Endothelial cell (in vitro differentiated cells): ENCODE measurements at regions not wholly inside any gene's neighbourhood (a gene's known extent, or its start where the extent isn't known, plus 50 kb on each side); places are given as distances from the start of the nearest gene placed in this dataset.

Experiments used
- DNase-seq: peaks from one replicate; pipeline ENCODE4 v3.0.0; 2021; ENCODE audit warnings: low spot score
- H3K27ac Mint-ChIP-seq: one replicate; pipeline ENCODE4 v1.8.0; 2021; ENCODE audit warnings: mixed read lengths, inconsistent platforms; ENCODE audit not compliant: unreplicated experiment
- H3K27me3 Mint-ChIP-seq: one replicate; pipeline ENCODE4 v1.8.0; 2021; ENCODE audit warnings: mild to moderate bottlenecking, moderate library complexity, mixed read lengths, inconsistent platforms; ENCODE audit not compliant: unreplicated experiment
- H3K36me3 Mint-ChIP-seq: one replicate; pipeline ENCODE4 v1.8.0; 2021; ENCODE audit warnings: mild to moderate bottlenecking, low read depth, mixed read lengths, inconsistent platforms; ENCODE audit not compliant: unreplicated experiment
- H3K4me1 Mint-ChIP-seq: one replicate; pipeline ENCODE4 v1.8.0; 2021; ENCODE audit warnings: mild to moderate bottlenecking, mixed read lengths, inconsistent platforms; ENCODE audit not compliant: unreplicated experiment
- H3K4me3 Mint-ChIP-seq: one replicate; pipeline ENCODE4 v1.8.0; 2021; ENCODE audit warnings: mild to moderate bottlenecking, mixed read lengths, inconsistent platforms; ENCODE audit not compliant: unreplicated experiment
- H3K9me3 Mint-ChIP-seq: one replicate; pipeline ENCODE4 v1.8.0; 2021; ENCODE audit warnings: mixed read lengths, inconsistent platforms; ENCODE audit not compliant: unreplicated experiment
- TF ChIP-seq, protein P1 (sequence below): fragments of 200-600 bp; sonication (generic); IDR thresholded peaks from one replicate; pipeline ENCODE4 v1.5.0; 2021; ENCODE audit warnings: antibody characterized with exemption; ENCODE audit not compliant: unreplicated experiment

DNA sequence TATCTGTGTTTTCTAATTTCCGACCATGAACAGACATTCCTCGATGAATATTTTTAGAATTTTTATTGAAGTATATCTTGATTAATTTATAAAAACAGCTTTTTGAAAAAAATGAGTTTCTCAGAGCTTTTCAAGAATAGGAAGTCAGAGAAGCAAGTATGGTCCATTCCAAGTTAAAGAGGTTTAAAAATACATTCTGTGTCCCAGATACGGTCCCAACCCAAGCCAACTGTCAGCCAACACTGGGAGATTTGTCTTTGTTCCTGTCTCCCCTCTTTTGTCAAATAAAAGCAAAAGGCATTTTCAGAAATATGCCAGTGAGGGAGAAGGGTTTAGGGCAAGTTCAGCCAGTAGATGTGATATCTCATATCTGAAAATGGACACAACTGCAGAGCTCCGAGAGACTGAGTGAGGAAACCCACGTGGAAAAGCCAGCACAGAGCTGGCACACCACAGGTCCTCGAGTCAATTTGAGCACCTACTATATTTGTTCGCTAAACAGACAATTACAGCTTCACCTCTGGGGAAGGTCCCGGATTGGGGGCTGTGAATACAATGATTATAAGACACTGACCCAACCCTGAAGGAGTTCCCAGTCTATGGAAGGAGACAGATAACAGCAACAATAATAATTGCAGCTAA is 59.8 kb downstream of the C11orf91 start:
- Mint-ChIP-seq H3K36me3 (peaks cover 8% of the 10 kb centered on the region), H3K9me3 (no peaks in the 10 kb centered on the region), H3K4me3 (no peak overlapping the region), H3K27me3 (peaks cover 4% of the 10 kb centered on the region), H3K4me1 (no peaks in the 10 kb centered on the region), H3K27ac (no peak overlapping the region)
- no peak for DNase-seq
- TF ChIP-seq, protein P1, sequence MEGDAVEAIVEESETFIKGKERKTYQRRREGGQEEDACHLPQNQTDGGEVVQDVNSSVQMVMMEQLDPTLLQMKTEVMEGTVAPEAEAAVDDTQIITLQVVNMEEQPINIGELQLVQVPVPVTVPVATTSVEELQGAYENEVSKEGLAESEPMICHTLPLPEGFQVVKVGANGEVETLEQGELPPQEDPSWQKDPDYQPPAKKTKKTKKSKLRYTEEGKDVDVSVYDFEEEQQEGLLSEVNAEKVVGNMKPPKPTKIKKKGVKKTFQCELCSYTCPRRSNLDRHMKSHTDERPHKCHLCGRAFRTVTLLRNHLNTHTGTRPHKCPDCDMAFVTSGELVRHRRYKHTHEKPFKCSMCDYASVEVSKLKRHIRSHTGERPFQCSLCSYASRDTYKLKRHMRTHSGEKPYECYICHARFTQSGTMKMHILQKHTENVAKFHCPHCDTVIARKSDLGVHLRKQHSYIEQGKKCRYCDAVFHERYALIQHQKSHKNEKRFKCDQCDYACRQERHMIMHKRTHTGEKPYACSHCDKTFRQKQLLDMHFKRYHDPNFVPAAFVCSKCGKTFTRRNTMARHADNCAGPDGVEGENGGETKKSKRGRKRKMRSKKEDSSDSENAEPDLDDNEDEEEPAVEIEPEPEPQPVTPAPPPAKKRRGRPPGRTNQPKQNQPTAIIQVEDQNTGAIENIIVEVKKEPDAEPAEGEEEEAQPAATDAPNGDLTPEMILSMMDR, result no peak

DNA sequence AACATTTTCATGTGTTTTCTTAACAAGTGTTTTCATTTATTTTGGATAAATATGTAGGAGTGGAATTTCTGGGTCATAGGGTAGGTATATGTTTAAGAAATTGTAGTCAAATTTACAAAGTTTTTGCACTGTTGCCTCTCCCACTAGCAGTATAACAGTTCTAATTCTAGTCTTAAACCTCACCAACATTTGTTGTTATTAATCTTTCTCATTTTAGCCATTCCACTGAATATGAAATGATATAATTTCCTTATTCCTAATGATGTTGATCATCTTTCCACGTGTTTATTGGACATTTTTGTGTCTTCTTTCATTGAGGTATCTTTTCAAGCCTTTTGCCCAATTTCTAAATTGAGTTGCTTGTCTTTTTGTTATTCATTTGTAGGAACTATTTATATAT is 62.0 kb downstream of the C11orf91 start:
- Mint-ChIP-seq H3K27ac (no peak overlapping the region), H3K4me1 (no peaks in the 10 kb centered on the region), H3K27me3 (peaks cover 4% of the 10 kb centered on the region), H3K4me3 (no peak overlapping the region), H3K9me3 (no peaks in the 10 kb centered on the region), H3K36me3 (peaks cover 8% of the 10 kb centered on the region)
- DNase-seq, result no peak
- TF ChIP-seq, protein P1, result no peak

DNA sequence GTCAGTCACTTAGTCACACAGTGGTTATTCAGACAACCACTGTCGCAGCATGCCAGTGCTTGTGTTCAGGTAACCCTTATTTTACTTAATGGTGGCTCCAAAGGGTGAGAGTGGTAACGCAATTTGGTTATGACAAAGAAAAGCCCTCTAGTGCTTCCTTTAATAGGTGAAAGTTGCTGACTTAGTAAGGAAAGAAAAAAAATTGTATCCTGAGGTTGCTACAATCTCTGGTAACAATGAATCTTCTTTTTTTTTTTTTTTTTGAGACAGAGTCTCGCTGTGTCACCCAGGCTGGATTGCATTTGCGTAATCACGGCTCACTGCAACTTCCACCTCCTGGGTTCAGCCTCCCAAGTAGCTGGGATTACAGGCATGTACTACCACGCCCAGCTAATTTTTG is 64.5 kb downstream of the C11orf91 start:
- TF ChIP-seq, protein P1, result no peak
- Mint-ChIP-seq H3K36me3 (peaks cover 15% of the 10 kb centered on the region), H3K4me3 (no peak overlapping the region), H3K27me3 (peaks cover 1% of the 10 kb centered on the region), H3K4me1 (peaks cover 3% of the 10 kb centered on the region), H3K27ac (no peak overlapping the region), H3K9me3 (no peaks in the 10 kb centered on the region)
- no peak for DNase-seq

DNA sequence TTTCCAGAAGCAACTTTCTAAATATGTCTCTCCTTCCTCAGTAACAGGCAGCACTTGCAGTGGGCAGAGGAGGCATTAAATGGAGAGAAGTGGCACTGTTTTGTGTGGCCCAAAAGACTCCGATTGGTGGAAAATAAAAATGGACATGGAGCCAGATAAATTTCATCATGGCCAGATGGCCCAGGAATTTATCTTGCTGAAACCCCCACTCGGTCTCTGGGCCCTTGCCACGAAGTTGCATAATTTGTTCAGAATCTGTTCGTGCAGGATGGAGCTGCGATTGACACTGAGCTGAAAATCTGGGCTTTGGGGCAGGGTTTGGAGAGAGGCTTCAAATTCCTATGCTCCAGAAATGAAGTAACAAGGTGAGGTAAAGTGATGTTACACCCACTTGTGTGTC is 65.5 kb downstream of the C11orf91 start:
- Mint-ChIP-seq H3K4me3 (no peak overlapping the region), H3K4me1 (peaks cover 7% of the 10 kb centered on the region), H3K27ac (no peak overlapping the region), H3K9me3 (no peaks in the 10 kb centered on the region), H3K36me3 (peaks cover 20% of the 10 kb centered on the region), H3K27me3 (peaks cover under 1% of the 10 kb centered on the region)
- TF ChIP-seq, protein P1, result no peak
- DNase-seq, result no peak

DNA sequence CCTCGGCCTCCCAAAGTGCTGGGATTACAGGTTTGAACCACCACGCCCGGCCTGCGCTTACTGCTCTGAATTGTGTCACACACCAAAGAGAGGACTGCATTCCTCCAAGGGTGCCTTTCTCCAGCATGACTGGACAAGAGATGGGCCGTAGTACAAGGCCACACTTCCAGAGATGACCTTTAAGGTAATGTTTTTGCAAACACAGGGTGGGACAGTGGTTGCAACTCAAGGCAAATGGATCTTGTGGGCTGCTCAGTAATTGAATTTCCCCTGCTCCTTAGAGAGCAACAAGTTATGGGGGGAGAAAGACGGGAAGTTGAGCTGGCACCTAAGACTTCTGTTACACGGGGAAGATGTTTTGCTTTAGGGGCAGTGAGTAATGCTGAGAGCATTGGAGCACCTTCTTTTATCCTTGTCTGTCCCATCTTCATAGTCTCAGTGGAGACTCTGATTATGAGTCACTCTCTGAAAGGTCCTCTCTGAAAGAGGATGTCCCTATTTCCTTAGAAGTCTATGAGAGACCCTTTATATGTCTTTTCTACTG is 66.3 kb downstream of the C11orf91 start:
- H3K4me3 Mint-ChIP-seq, result no peak overlapping the region
- no peak overlapping the region for H3K27ac Mint-ChIP-seq
- no peaks in the 10 kb centered on the region for H3K27me3 Mint-ChIP-seq
- TF ChIP-seq, protein P1, result no peak
- H3K9me3 Mint-ChIP-seq, result no peaks in the 10 kb centered on the region
- H3K36me3 Mint-ChIP-seq, result peaks cover 20% of the 10 kb centered on the region
- DNase-seq, result no peak
- H3K4me1 Mint-ChIP-seq, result peaks cover 7% of the 10 kb centered on the region
